Nucleus accumbens (tissue), 56 donors: ENCODE measurements at regions not wholly inside any gene's neighbourhood (a gene's known extent, or its start where the extent isn't known, plus 50 kb on each side); places are given as distances from the start of the nearest gene placed in this dataset.

Experiments used
- DNase-seq, 56 donors: peaks; one replicate each; lab custom pipeline; 2025; lab: John Stamatoyannopoulos, UW

- no peak for DNase-seq
Observed at GRCh38 chr3:3633761-3634160, 165.5 kb upstream of the LRRN1 start.

GRCh38 chr3:3632449-3632848 is 166.8 kb upstream of the LRRN1 start:
- DNase-seq, result no peak

- DNase-seq, result peak in 6 of 56 donors; percentile 2 to 30 (median 8)
Observed at GRCh38 chr3:3631114-3631513, 168.1 kb upstream of the LRRN1 start.

GRCh38 chr3:3629911-3630310 is 169.3 kb upstream of the LRRN1 start:
- DNase-seq, result no peak

- DNase-seq, result no peak
Observed at GRCh38 chr3:3628676-3629328, 170.4 kb upstream of the LRRN1 start.

- DNase-seq, result no peak
Observed at GRCh38 chr3:3627114-3627513, 172.1 kb upstream of the LRRN1 start.

GRCh38 chr3:3625544-3626271 is 173.5 kb upstream of the LRRN1 start:
- peak in 6 of 56 donors; percentile 0 to 5 (median 2) for DNase-seq

GRCh38 chr3:3619815-3620214 is 179.4 kb upstream of the LRRN1 start:
- DNase-seq, result no peak

- DNase-seq, result no peak
Observed at GRCh38 chr3:3618623-3619022, 180.6 kb upstream of the LRRN1 start.

GRCh38 chr3:3615533-3615932 is 183.7 kb upstream of the LRRN1 start:
- no peak for DNase-seq

GRCh38 chr3:3610581-3611298 is 188.5 kb upstream of the LRRN1 start:
- DNase-seq, result no peak

GRCh38 chr3:3606321-3606720 is 192.9 kb upstream of the LRRN1 start:
- no peak for DNase-seq

- no peak for DNase-seq
Observed at GRCh38 chr3:3605226-3605625, 194.0 kb upstream of the LRRN1 start.

- DNase-seq, result no peak
Observed at GRCh38 chr3:3603351-3603750, 195.9 kb upstream of the LRRN1 start.

- no peak for DNase-seq
Observed at GRCh38 chr3:3600665-3601340, 198.4 kb upstream of the LRRN1 start.

- no peak for DNase-seq
Observed at GRCh38 chr3:3599016-3599415, 200.2 kb upstream of the LRRN1 start.

- DNase-seq, result no peak
Observed at GRCh38 chr3:3594986-3595385, 204.2 kb upstream of the LRRN1 start.

GRCh38 chr3:3589715-3590130 is 209.5 kb upstream of the LRRN1 start:
- no peak for DNase-seq

- DNase-seq, result no peak
Observed at GRCh38 chr3:3587647-3587972, 211.6 kb upstream of the LRRN1 start.

GRCh38 chr3:3586843-3587646 is 212.2 kb upstream of the LRRN1 start:
- DNase-seq, result no peak
